ENCODE measurements at regions not wholly inside any gene's neighbourhood (a gene's known extent, or its start where the extent isn't known, plus 50 kb on each side); places are given as distances from the start of the nearest gene placed in this dataset.

- no peak overlapping the region for H3K27ac Mint-ChIP-seq
- H3K27me3 Mint-ChIP-seq = peaks cover 37% of the 10 kb centered on the region
- H3K9me3 Mint-ChIP-seq (ENCODE audit: low read depth) = no peaks in the 10 kb centered on the region
- TF ChIP-seq CTCF (IDR thresholded peaks at IDR 0.05; ENCODE audit: unreplicated experiment) = no peak
- H3K36me3 Mint-ChIP-seq (ENCODE audit: insufficient read depth) = no peaks in the 10 kb centered on the region
- DNase-seq (ENCODE audit: low spot score, unreplicated experiment) = no peak
- no peaks in the 10 kb centered on the region for H3K4me1 Mint-ChIP-seq (ENCODE audit: low read depth)
- no peak overlapping the region for H3K4me3 Mint-ChIP-seq (ENCODE audit: low read depth)
Measured at GRCh38 chr20:63134201-63134612, 81.7 kb downstream of the YTHDF1 start.

- Mint-ChIP-seq H3K9me3 (ENCODE audit: low read depth) (no peaks in the 10 kb centered on the region), H3K27me3 (peaks cover 30% of the 10 kb centered on the region), H3K36me3 (ENCODE audit: insufficient read depth) (no peaks in the 10 kb centered on the region), H3K4me1 (ENCODE audit: low read depth) (no peaks in the 10 kb centered on the region), H3K4me3 (ENCODE audit: low read depth) (no peak overlapping the region), H3K27ac (no peak overlapping the region)
- DNase-seq (ENCODE audit: low spot score, unreplicated experiment) = no peak
- no peak for TF ChIP-seq CTCF (IDR thresholded peaks at IDR 0.05; ENCODE audit: unreplicated experiment)
Measured at GRCh38 chr20:63133481-63134091, 82.3 kb downstream of the YTHDF1 start.

GRCh38 chr20:63132715-63133471, 83.0 kb downstream of the YTHDF1 start:
- DNase-seq (ENCODE audit: low spot score, unreplicated experiment) = no peak
- Mint-ChIP-seq H3K4me3 (ENCODE audit: low read depth) (no peak overlapping the region), H3K36me3 (ENCODE audit: insufficient read depth) (no peaks in the 10 kb centered on the region), H3K4me1 (ENCODE audit: low read depth) (no peaks in the 10 kb centered on the region), H3K9me3 (ENCODE audit: low read depth) (no peaks in the 10 kb centered on the region), H3K27me3 (peaks cover 25% of the 10 kb centered on the region), H3K27ac (no peak overlapping the region)
- TF ChIP-seq CTCF (IDR thresholded peaks at IDR 0.05; ENCODE audit: unreplicated experiment) = no peak

GRCh38 chr20:63132131-63132714, 83.7 kb downstream of the YTHDF1 start:
- Mint-ChIP-seq H3K36me3 (ENCODE audit: insufficient read depth) (no peaks in the 10 kb centered on the region), H3K4me3 (ENCODE audit: low read depth) (no peak overlapping the region), H3K4me1 (ENCODE audit: low read depth) (no peaks in the 10 kb centered on the region), H3K27ac (no peak overlapping the region), H3K27me3 (peaks cover 19% of the 10 kb centered on the region), H3K9me3 (ENCODE audit: low read depth) (no peaks in the 10 kb centered on the region)
- DNase-seq (ENCODE audit: low spot score, unreplicated experiment) = no peak
- no peak for TF ChIP-seq CTCF (IDR thresholded peaks at IDR 0.05; ENCODE audit: unreplicated experiment)

- Mint-ChIP-seq H3K27me3 (peaks cover 16% of the 10 kb centered on the region), H3K36me3 (ENCODE audit: insufficient read depth) (no peaks in the 10 kb centered on the region), H3K4me3 (ENCODE audit: low read depth) (no peak overlapping the region), H3K4me1 (ENCODE audit: low read depth) (no peaks in the 10 kb centered on the region), H3K27ac (no peak overlapping the region), H3K9me3 (ENCODE audit: low read depth) (no peaks in the 10 kb centered on the region)
- no peak for TF ChIP-seq CTCF (IDR thresholded peaks at IDR 0.05; ENCODE audit: unreplicated experiment)
- no peak for DNase-seq (ENCODE audit: low spot score, unreplicated experiment)
Measured at GRCh38 chr20:63130658-63131577, 85.0 kb downstream of the YTHDF1 start.

All from progenitor cell of endocrine pancreas (in vitro differentiated cells).